Neural cell (in vitro differentiated cells): ENCODE measurements at regions not wholly inside any gene's neighbourhood (a gene's known extent, or its start where the extent isn't known, plus 50 kb on each side); places are given as distances from the start of the nearest gene placed in this dataset.

Source experiments
- H2AFZ ChIP-seq: fragments of 200-600, 300-800 bp; sonication (generic), shearing (Covaris generic); 2 replicates; pipeline ENCODE4 v1.6.0; 2014; ENCODE audit warnings: low read depth, mild to moderate bottlenecking, antibody characterized with exemption, low read length, moderate library complexity
- H3F3A ChIP-seq: fragments of 200-600 bp; shearing (Covaris generic); 2 replicates; pipeline ENCODE4 v1.6.1; 2016; ENCODE audit warnings: mild to moderate bottlenecking, moderate library complexity, mixed read lengths, antibody characterized with exemption, low read length; ENCODE audit not compliant: insufficient read depth, poor library complexity, severe bottlenecking
- H3K27ac ChIP-seq: fragments of 200-600, 300-800 bp; sonication (generic), shearing (Covaris generic); 2 replicates; pipeline ENCODE4 v1.5.1; 2014; ENCODE audit warnings: mild to moderate bottlenecking, low read length, moderate library complexity
- H3K27me3 ChIP-seq: fragments of 300-800, 200-600 bp; sonication (generic), shearing (Covaris generic); 2 replicates; pipeline ENCODE4 v1.6.0; 2014; ENCODE audit warnings: mild to moderate bottlenecking, low read depth, low read length, moderate library complexity; ENCODE audit not compliant: insufficient read depth
- H3K36me3 ChIP-seq: fragments of 300-800, 200-600 bp; sonication (generic), shearing (Covaris generic); 2 replicates; pipeline ENCODE4 v1.5.1; 2014; ENCODE audit warnings: mild to moderate bottlenecking, antibody characterized with exemption, low read length, moderate library complexity; ENCODE audit not compliant: insufficient read depth
- H3K4me2 ChIP-seq: fragments of 300-800, 200-600 bp; sonication (generic), shearing (Covaris generic); 2 replicates; pipeline ENCODE4 v1.6.0; 2014; ENCODE audit warnings: mild to moderate bottlenecking, low read length
- H3K4me3 ChIP-seq: fragments of 300-800, 200-600 bp; sonication (generic), shearing (Covaris generic); 2 replicates; pipeline ENCODE4 v1.5.1; 2014; ENCODE audit warnings: mild to moderate bottlenecking, low read length, moderate library complexity
- H3K79me2 ChIP-seq: fragments of 200-600 bp; shearing (Covaris generic); replicated peaks from 2 replicates; pipeline ENCODE4 v1.6.0; 2014; ENCODE audit warnings: mild to moderate bottlenecking, low read length, moderate library complexity; ENCODE audit not compliant: insufficient read depth
- H3K9ac ChIP-seq: fragments of 300-800, 200-600 bp; sonication (generic), shearing (Covaris generic); 2 replicates; pipeline ENCODE4 v1.6.1; 2016; ENCODE audit warnings: mild to moderate bottlenecking, low read length, mixed read lengths
- H3K9me2 ChIP-seq: fragments of 200-600 bp; shearing (Covaris generic); 2 replicates; pipeline ENCODE4 v1.6.1; 2016; ENCODE audit warnings: mild to moderate bottlenecking, low read length, mixed read lengths; ENCODE audit not compliant: insufficient read depth
- H3K9me3 ChIP-seq: fragments of 200-600, 300-800 bp; sonication (generic), shearing (Covaris generic); 2 replicates; pipeline ENCODE4 v1.6.1; 2016; ENCODE audit warnings: mild to moderate bottlenecking, mixed run types, low read length, moderate library complexity, mixed read lengths
- H4K20me1 ChIP-seq: fragments of 200-600 bp; shearing (Covaris generic); 2 replicates; pipeline ENCODE4 v1.6.1; 2016; ENCODE audit warnings: mild to moderate bottlenecking, mixed run types; ENCODE audit not compliant: insufficient read depth
- CTCF ChIP-seq: fragments of 450-650 bp; IDR thresholded peaks from 2 replicates; pipeline ENCODE4 v1.5.1; 2014; ENCODE audit warnings: antibody characterized with exemption, mild to moderate bottlenecking, moderate library complexity; ENCODE audit not compliant: poor library complexity, severe bottlenecking
- EP300 ChIP-seq: fragments of 450-650 bp; conservative IDR thresholded peaks from 2 replicates; pipeline ENCODE4 v1.6.1; 2014; ENCODE audit warnings: antibody characterized with exemption, mild to moderate bottlenecking, moderate library complexity; ENCODE audit not compliant: poor library complexity, severe bottlenecking
- EZH2 ChIP-seq: fragments of 200-600, 300-800 bp; shearing (Covaris generic), sonication (generic); IDR thresholded peaks from 2 replicates; pipeline ENCODE4 v1.6.1; 2014; ENCODE audit warnings: antibody characterized with exemption, low read length, borderline replicate concordance, mild to moderate bottlenecking; ENCODE audit not compliant: insufficient read depth, poor library complexity, severe bottlenecking
- MXI1 ChIP-seq: fragments of 450-650 bp; conservative IDR thresholded peaks from 2 replicates; pipeline ENCODE4 v1.6.1; 2014; ENCODE audit warnings: antibody characterized with exemption, mild to moderate bottlenecking; ENCODE audit not compliant: poor library complexity, severe bottlenecking
- POLR2AphosphoS5 ChIP-seq: IDR thresholded peaks from 2 replicates; pipeline ENCODE4 v1.6.1; 2012
- RAD21 ChIP-seq: fragments of 450-650 bp; conservative IDR thresholded peaks from 2 replicates; pipeline ENCODE4 v1.6.1; 2014; ENCODE audit warnings: antibody characterized with exemption, mild to moderate bottlenecking, moderate library complexity
- REST ChIP-seq: IDR thresholded peaks from 2 replicates; pipeline ENCODE4 v1.6.1; 2012; ENCODE audit warnings: borderline replicate concordance
- SMC3 ChIP-seq: fragments of 450-650 bp; conservative IDR thresholded peaks from 2 replicates; pipeline ENCODE4 v1.6.1; 2014; ENCODE audit warnings: antibody characterized with exemption, mild to moderate bottlenecking, moderate library complexity; ENCODE audit not compliant: poor library complexity
- TAF1 ChIP-seq: IDR thresholded peaks from 2 replicates; pipeline ENCODE4 v1.6.1; 2012; ENCODE audit warnings: low read depth

DNA sequence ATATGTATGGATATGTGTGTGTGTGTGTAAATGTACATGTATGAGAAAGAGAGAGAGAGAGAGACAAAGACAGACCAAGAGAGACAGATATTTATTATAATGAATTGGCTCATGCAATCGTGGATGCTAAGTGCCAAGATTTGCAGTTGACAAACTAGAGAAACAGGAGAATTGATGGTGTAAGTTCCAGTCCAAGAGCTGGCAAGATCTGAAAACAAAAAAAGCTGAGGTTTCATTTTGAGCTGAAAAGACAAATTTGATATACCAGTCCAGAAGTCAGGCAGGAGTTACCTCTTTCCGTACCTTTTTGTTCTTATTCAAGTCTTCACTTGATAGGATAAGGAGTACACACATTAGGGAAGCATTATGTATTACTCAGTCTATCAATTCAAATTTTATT is 157.8 kb downstream of the COPS8 start:
- Histone ChIP-seq H3K4me3 (no peak overlapping the region), H3K4me2 (no peak overlapping the region), H3F3A (no peaks in the 10 kb centered on the region), H4K20me1 (no peaks in the 10 kb centered on the region), H3K9me2 (no peaks in the 10 kb centered on the region), H3K79me2 (no peaks in the 10 kb centered on the region), H3K9ac (no peak overlapping the region), H3K27me3 (no peaks in the 10 kb centered on the region), H3K9me3 (no peaks in the 10 kb centered on the region), H3K27ac (no peak overlapping the region), H2AFZ (no peak overlapping the region), H3K36me3 (no peaks in the 10 kb centered on the region)
- TF ChIP-seq POLR2AphosphoS5 = no peak

DNA sequence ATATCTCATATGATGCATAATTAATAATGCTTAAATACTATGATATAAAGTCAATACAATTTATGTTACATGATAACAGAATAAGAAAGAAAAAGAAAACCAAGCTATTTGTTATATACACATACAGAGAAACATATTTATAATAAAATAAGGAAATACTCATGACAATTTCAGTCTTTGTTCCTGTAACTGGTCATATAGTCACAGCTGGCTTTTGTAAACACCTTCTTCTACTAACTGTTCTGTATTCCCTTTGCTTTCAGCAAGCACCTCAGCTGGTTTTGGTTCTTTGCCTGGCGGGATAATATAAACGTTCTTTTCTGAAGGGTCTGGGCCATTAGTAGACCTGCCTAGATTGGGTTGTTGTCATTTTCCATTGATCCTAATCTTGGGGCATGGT is 158.5 kb downstream of the COPS8 start:
- TF ChIP-seq RAD21 = no peak
- TF ChIP-seq TAF1 = no peak
- TF ChIP-seq EP300 = no peak
- no peak for TF ChIP-seq MXI1
- no peak for TF ChIP-seq SMC3
- no peak for TF ChIP-seq POLR2AphosphoS5
- TF ChIP-seq EZH2 = no peak
- no peak for TF ChIP-seq CTCF
- TF ChIP-seq REST = no peak
- no peaks in the 10 kb centered on the region for H4K20me1 ChIP-seq
- H3K4me3 ChIP-seq = no peak overlapping the region
- no peaks in the 10 kb centered on the region for H3K79me2 ChIP-seq
- no peak overlapping the region for H3K4me2 ChIP-seq
- H3K27me3 ChIP-seq = no peaks in the 10 kb centered on the region
- H3K27ac ChIP-seq = no peak overlapping the region
- H3K9me2 ChIP-seq = no peaks in the 10 kb centered on the region
- H3F3A ChIP-seq = no peaks in the 10 kb centered on the region
- no peak overlapping the region for H3K9ac ChIP-seq
- H3K9me3 ChIP-seq = no peaks in the 10 kb centered on the region
- no peak overlapping the region for H2AFZ ChIP-seq
- no peaks in the 10 kb centered on the region for H3K36me3 ChIP-seq

DNA sequence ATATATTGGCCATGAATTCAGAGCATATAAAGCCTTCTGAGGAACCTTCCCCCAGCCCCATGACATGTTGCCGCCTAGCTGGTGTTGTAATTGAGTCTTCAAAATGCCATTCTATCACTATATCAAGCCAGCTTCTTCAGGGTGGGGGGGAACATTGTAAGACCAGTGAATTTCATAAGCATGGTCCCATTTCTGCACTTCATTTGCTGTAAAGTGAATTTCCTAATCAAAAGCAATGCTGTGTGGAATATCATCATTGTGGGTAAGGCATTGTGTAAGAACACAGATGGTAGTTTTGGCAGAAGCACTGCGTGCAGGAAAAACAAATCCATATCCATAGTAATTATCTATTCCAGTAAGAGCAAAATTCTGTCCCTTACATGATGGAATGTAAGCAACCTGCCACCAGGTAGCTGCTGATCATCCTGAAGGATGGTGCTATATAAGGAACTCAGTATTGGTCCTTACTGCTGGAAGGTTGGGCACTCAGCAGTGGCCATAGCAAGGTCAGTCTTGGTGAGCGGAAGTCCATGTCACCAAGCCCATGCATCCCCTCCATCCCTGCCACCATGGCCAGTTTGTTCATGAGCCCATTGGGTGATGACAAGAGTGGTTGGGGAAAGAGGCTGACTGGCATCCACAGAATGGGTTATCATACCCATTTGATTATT is 159.4 kb downstream of the COPS8 start:
- Histone ChIP-seq H3K36me3 (no peaks in the 10 kb centered on the region), H3F3A (no peaks in the 10 kb centered on the region), H3K79me2 (no peaks in the 10 kb centered on the region), H3K9me3 (no peaks in the 10 kb centered on the region), H3K27ac (no peak overlapping the region), H3K9ac (no peak overlapping the region), H3K9me2 (no peaks in the 10 kb centered on the region), H2AFZ (no peak overlapping the region), H3K4me3 (no peak overlapping the region), H3K27me3 (no peaks in the 10 kb centered on the region), H4K20me1 (no peaks in the 10 kb centered on the region), H3K4me2 (no peak overlapping the region)
- TF ChIP-seq POLR2AphosphoS5 = no peak
- TF ChIP-seq TAF1 = no peak
- no peak for TF ChIP-seq SMC3
- no peak for TF ChIP-seq MXI1
- no peak for TF ChIP-seq REST
- no peak for TF ChIP-seq RAD21
- TF ChIP-seq CTCF = no peak
- no peak for TF ChIP-seq EZH2
- no peak for TF ChIP-seq EP300
